Hematopoietic multipotent progenitor cell treated with erythropoietin and hydrocortisone succinate and interleukin-3 and kit ligand, for 4 days (in vitro differentiated cells): ENCODE measurements at regions not wholly inside any gene's neighbourhood (a gene's known extent, or its start where the extent isn't known, plus 50 kb on each side); places are given as distances from the start of the nearest gene placed in this dataset.

Source experiments
- DNase-seq: peaks from one replicate; pipeline ENCODE4 v3.0.0-alpha.2; 2015

DNA sequence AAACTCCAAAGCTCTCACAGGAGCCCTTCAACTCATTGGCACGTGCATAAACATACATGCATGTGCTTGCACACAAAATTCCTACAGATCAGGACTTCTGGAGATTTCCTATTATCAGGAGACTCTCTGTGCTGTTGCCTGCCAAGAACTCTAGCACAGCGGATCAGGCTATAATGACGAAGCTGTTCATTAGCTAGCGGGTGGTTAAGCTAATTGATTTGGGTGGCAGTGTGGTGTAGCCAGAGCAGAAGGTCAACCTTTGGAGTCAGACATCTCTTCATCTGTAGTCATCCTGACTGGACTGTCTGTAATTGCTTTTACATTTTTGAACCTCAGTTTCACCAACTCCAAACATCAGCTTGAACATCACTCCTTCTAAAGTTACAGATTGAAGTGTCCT, 69.0 kb downstream of the KIF2B start:
- DNase-seq, result no peak

DNA sequence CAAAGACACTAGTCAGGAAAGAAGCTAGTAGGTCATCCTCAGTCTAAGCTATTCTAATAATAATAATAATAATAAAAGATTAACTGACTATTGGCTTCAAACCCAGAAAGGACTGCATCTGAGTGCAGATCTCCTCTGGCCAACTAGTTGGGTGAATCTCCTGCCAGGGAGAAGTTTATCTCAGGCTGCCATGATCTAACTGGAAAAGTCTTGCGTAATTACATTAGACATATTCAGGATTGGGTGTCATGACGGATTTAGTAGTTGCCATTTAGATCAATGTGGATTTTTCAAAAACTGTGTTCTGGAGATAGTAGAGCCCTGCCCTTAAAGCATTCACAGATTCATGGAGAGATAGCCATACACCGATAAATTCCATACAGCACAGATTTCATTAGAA, 69.5 kb downstream of the KIF2B start:
- no peak for DNase-seq

DNA sequence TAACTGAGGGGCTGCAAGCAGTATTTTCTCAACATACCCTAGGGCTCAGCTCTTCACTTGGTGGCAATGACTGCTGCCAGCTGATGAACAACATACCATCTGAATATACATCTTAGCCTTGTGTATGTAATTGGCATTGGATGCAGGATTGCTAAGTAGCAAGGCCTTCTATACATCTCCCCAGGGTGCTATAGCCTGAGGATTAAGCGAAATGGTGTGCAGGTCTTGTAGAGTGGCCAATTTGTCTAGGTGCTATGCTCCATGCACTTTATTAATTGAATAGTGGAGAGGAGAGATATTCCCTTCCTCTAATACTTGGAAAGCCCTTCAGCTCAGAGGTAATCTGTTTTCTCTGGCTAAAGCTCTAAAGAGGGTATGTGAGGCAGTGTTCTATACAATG, 71.9 kb downstream of the KIF2B start:
- DNase-seq, result no peak

DNA sequence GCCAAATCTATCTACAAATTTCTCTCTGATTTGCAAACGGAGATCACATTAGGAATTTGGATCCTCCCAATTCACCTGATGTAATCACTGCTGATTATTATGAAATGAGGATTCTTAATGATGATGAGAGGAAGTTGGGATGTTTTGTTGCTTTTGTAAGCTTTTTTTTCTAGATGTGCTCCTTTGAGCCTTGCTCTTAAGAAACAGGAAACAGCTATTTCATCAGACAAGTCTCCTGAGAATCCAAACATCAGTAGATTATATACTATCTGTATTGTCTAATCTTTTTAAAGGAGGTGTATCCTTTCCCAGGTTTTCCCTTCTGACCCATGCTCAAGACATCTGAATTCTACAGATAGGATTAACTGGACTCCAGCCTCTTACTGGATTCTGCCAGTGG, 73.3 kb downstream of the KIF2B start:
- no peak for DNase-seq

DNA sequence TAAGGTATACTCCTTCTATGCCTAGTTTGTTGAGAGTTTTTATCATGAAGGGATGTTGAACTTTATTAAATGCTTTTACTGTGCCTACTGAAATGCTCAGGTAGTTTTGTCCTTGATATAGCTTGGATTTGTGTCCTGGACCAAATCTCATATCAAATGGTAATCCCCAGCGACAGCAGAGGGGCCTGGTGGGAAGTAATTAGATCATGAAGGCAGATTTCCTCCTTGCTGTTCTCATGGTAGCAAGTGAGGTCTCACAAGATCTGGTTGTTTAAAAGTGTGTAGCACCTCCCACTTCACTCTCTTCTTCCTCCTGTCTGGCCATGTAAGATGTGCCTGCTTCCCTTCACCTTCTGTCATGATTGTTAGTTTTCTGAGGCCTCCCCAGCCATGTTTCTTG, 78.2 kb downstream of the KIF2B start:
- DNase-seq, result no peak

DNA sequence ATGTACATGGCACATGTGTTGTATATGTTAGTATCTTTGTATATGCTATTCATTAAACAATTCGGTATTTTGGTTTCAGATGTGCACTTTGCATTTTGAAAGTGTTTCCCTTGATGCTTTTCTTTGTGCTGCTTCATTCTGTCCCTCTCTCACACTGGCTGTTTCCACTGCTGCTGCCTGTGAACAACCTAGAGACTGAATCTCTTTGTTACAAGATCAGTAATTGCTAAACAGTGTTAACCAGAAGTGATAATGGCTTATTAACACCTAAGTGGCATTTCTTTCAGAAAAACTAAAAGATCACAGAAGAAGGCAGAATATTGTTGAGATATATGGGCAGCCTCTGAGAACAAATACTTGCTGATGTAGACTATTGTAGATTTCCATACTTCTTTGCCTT, 84.7 kb downstream of the KIF2B start:
- DNase-seq, result no peak

DNA sequence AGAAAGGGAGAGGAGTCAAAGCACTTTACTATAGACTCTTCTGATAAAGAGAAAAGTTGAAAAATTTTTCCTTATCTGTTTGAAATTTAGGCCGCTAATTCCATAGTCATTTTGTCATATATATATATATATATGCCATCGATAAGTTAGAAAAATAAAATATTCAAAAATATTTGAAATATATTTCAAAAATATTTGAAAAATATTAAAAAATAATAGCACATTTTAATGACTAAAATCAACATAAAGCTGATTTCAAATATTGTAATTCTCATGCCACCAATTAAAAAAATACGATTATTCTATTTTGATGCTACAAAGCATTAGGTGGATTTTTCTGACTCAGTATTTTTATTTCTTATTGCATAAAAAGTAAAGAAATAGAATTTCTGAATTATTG, 87.1 kb downstream of the KIF2B start:
- no peak for DNase-seq

DNA sequence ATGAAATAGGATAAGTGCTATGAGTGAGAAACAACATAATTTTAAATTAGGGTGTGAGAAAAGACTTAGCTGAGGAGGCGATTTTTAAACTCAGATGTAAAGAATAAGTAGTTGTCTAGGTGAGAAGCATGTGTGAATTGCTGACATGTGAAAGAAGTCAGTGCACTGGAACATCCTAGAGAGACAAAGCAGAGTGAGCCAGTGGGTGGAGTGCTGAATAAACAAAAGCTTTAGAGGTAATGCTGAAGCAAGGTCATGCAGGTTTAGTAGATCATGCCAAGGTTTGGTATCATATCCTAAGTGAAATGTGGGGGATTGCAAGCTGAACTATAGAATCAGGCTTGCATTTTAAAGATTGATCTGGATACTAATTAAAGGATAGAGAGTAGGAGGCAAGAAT, 89.4 kb downstream of the KIF2B start:
- no peak for DNase-seq

DNA sequence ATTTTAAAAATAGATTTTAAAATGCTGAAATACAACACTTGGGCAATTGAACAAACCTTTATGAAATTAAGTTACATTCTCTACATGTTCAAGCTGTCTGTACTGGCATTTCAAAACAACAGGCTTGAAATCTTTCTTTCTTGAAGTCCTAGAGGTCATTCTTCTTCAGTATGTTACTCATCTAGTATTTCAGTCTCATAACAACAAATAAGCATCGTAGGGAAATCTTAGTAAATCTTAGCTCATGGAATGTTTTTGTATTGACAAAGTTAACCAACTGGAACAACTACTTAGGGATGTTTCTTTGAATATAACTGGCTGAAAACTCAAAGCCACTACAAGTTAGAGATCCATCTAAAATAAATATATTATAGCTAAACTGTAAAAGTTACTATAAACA, 96.6 kb downstream of the KIF2B start:
- no peak for DNase-seq

DNA sequence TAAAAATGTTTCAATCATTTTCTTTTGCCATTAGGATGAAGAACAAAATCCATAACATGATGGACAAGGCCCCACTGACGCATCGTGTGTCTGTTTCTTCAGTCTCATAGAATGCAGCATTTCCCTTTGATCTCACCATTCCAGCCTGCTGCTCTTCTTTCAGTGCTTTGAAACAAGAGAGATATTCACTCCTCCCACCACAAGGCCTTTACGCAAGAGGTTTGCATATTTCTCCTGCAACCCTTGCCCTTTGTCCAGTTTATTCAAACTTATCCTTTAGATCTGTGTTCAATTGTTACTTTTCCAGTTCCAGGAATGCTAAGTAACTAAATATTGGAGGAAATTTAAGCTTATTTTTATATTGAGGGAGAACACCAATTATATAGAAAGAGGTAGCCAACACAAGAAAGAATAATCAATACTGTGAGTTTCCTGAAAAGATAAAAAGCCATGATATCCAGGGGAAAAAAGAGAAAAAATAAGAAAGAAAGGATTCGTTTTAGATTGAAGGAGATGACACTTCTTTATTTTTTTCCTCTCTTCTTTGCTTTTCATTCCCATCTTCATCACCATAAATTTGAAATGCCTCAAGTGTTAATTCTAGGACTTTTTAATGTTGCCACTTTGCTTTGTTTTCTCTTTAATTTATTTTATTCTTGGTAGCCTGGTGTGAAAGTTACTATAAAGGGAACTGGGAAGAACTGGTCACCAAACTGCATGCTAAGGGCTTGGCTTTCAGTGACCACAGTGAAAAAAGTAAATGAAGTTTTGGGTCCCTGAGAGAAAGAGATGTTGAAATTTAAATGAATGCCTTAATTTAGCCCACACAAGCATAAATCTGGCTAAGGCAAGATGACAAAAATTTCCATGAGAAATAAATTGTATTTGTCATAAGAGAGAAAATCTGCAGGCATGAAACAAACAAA, 102.1 kb downstream of the KIF2B start:
- DNase-seq, result no peak

DNA sequence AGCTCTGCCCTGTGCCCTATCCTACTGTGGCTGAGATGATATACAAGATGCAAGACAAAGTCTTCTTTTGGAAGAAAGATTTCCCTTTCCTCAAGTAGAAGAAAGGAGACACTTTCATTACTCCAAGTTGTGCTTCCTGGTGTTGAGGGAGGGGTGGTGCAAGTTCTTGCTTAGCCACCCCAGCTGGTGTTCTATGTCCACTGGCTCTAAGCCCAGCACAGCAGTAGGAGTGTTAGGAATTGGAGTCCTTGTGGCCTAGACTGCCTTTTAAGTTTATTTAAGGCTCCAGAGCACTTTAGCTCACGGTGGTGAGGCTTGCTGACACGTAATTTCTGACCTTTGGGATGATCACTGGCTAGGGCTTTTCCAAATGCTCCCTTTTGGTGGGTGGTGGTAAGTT, 109.7 kb downstream of the KIF2B start:
- DNase-seq, result no peak

DNA sequence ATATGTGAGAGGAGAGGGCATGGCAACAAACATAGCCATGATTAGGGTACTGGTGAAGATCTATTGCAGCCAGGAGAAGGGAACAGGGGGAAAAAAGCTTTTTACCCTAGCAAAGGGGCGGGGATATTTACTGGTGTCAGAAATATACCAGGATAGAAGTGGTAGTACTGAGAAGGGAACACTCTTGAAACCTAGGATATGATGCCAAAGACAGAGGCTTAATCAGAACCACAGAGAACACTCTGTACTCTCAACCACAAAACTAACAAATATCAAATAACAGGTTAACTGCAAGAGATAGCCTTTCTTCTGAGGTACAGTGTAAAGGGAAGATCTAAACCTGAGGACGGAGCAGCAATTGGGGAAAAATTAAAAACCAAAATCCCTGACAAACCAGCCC, 112.2 kb downstream of the KIF2B start:
- DNase-seq, result no peak

DNA sequence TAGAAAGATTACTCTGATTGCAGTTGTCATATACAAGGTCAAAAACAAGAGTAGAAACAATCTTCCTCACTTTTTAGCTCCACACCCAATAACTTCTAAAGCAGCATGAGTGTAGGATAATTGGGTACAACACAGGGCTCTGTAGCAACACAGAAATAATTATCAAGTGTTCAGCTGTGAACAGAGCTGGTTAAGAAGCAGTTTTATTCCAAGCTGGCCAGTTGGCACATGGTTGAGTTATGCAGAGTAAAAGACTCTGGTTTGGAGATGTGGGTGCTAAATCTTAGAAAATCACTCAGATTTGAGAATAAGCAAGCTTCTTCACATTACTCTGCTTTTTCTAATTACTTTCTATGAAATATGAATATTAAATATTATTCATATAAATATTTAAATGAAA, 118.5 kb downstream of the KIF2B start:
- DNase-seq, result no peak

DNA sequence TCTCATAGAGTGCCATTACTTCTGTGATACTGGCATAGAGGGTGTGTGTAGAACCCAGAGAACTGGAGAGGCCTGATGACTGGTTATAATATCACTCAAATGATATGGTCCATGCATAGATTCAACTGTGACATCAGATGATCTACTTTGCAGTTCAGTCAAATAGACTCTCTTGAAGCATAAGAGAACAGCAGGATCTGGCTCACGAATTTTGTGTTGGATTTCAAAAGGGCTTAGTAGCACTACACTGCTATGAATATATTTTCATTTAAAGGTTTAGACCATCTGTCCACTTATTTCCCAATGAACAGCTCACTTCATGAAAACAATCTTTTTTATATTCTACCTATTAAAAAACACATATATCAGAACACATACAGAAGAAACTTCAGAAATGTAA, 119.7 kb downstream of the KIF2B start:
- no peak for DNase-seq

DNA sequence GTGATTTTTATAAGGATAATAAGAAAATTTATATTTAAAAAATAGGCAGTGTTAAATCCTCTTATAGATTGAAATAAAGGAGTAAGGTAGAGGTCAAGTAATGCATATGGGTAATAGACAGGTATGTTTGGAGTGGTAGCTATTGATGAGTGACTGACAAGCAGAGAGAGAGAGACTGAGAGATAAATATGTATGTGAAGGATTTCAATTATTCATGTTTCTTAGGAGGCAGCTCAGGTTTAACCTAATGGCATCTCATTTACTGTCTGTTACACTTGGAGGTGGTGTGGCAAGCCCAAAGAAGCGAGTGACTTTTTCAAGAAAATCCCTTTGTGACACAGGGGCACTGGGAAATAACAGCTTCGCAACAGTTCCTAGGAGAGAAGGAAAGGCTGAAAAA, 120.2 kb downstream of the KIF2B start:
- no peak for DNase-seq

DNA sequence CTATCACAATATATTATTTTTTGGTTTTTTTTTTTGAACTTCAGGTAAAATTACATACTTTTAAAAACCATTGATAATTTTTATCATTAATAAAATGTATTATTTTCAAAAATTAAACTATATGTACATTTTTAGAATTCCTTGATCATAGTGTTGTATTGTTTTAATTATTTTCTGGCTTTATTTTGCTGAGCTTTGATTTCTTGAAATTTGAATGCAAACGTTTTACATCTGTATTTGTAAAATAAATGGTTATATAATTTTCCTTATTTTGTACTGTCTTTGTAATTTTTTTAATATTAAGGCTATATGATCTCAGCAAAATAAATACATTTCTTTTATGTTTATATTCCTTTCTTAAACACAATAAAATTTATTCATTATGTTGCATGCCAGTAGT, 125.6 kb downstream of the KIF2B start:
- DNase-seq, result no peak

DNA sequence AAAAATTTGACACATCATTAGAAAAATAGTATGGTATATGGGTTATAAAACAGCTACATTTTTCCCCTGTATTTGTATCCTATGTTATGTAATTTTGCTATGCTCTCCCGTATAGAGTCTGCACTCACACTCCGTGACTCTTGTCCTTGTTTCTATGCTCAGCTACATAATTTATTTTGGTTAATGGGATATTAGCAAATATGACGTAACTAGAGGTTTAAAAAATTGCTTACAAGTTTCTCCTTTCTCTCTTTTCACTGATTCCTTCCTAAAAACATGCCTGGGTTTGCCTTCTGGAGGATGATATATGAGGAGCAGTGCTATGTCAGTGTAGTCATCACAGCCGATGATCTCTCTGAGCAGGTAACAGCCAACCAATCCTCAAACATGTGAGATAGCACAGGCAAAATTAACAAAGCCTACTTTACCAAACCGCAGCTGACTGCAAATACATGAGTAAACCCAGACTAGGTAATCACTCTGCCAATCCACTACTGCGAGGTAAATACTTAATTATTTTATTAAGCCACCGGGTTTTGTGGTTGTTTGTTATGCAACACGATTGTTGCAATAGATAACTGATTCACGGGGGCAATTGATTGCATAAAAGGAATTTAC, 126.9 kb downstream of the KIF2B start:
- DNase-seq, result no peak

DNA sequence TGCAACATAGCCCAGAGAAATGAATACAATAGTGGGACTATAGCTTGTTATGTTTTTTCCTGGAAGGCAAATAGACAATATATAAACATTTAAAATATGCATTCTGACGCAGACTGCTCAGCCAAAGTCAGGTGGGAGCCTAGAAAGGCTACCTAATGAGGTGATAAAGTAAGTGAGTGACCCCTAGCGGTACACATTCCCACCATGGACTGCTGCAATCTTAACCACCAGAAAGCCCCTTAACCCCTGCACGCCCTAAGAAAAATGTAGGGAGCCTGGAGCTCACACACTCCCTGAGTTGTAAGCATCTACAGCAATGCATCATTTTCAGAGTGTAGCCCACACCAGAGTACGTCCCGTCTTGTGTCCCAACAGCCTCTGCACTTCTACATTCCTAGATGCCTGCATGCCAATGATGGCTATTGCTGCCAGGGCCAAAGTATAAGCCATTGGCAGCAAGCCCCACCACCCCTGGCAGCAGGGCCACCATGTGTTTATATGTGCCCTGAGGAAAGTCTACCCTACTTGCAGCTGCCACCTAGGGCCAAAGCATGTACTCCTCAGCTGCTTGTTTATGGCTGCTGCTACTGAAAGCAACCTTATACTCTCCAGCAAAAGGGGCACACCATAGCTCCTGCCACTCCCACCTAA, 127.6 kb downstream of the KIF2B start:
- DNase-seq, result peak; percentile 1

DNA sequence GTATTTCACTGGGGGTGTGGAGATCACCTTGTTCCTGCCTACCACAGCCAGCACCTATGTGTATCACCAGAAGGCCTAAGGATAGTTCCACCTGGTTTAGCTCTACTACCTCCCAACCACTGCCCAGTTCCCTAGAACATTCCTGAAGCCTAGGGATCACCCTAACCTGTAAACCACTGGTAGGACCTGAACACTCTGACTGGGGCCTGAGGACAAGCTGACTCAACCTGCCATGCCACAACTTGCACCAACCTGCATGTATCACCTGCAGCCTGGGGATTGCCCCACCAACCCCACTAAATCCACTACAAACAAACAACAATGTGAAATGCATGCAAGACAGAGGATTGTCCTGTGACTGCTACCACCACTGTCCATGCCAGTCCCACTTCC, 128.1 kb downstream of the KIF2B start:
- DNase-seq, result no peak

DNA sequence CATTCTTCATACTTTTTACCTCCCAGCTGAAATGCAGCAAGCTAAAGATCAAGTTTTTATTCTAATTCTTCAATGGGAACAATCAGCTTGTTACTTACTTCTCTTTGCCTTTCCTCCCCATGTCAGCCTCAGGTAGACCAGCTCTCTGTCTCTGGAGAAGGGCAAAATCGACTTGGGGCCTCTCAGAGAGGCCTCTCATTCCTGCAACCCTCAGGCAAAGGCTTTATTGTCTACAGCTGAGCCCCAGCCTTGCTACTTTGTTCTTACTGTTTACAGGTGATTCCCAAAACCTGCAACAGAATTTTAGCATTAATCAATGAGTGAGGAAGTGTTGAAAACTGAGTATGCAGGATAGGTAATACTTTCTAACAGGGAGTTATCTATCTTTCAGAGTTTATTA, 148.6 kb downstream of the KIF2B start:
- DNase-seq, result no peak

DNA sequence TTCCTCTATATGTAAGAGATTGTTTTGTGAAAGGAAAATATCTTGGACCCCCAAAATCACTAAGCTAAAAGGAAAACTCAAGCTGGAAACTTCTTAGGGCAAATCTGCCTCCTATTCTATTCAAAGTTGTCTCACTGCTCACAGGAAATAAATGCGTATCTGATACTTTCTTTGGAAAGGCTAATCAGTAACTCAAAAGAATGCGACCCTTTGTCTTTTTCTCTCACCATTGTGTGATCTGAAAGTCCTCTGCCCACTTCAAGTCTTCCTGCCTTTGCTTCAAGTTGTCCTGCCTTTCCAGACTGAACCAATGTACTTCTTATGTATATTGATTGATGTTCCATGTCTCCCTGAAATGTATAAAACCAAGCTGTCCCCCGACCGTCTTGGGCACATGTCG, 157.3 kb downstream of the KIF2B start:
- no peak for DNase-seq

DNA sequence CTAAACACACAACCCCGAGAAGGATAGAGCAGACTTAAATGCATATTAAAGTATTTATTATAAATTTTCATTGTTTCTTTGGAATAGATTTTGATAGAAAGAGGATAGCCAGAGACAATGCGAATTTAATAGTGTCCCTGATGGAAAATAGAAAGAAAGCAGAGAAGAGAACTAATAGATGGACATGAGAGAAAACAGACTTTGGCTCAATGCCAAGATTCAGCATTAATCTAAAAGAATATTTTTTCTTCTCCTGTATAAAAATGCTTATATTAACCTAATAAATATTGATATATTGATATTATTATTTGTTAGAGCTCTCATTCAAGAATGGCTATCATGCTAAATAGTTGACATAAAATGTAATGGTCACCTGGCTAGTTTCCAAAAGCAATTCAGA, 173.4 kb downstream of the KIF2B start:
- no peak for DNase-seq

DNA sequence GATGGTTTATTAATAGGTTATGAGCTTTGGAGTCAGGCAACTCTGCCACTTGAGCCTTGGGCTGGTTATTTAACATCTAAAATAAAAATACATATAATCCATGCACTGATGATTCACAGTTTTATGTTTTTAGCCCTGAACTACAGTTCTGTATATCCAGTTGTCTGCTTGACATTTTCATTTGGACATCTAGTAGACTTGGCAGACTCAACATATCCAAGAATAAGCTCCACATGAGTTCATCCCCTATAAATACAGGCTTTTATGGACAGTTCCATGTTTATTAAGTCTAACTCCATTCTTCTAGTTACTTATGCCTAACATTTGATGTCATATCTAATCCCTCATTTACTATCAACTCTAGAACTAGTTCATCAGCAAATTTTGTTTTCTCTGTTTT, 174.2 kb downstream of the KIF2B start:
- no peak for DNase-seq

DNA sequence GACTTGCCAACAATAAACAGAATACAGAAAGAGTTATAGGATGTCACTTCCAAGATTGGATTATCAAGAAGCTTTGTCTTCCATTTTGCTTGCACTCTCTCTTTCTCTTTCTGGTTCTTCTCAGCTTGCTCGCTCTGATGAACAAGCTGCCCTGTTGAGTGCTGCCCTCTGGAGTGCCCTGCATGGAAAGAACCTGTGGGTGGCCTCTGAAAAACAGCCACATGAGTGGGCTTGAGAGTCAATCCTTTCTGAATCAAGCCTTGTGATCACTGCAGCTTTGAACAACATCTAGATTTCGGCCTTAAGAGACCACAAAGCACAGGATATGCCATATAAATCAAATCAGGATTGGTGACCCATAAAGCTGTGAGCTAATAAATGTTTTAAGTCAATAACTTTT, 185.1 kb downstream of the KIF2B start:
- DNase-seq, result no peak
